MM.1S (cell line): ENCODE measurements at regions not wholly inside any gene's neighbourhood (a gene's known extent, or its start where the extent isn't known, plus 50 kb on each side); places are given as distances from the start of the nearest gene placed in this dataset.

Experiments
- EZH2phosphoT487 ChIP-seq: fragments of 300-600 bp; sonication (generic); IDR thresholded peaks from 2 replicates; pipeline ENCODE4 v1.6.1; 2018; ENCODE audit warnings: antibody characterized with exemption, low read length
- TF ChIP-seq, protein P1 (sequence below): fragments of 300-600 bp; sonication (generic); IDR thresholded peaks from 2 replicates; pipeline ENCODE4 v1.5.1; 2016; ENCODE audit warnings: antibody characterized with exemption, low read length, mixed read lengths

DNA sequence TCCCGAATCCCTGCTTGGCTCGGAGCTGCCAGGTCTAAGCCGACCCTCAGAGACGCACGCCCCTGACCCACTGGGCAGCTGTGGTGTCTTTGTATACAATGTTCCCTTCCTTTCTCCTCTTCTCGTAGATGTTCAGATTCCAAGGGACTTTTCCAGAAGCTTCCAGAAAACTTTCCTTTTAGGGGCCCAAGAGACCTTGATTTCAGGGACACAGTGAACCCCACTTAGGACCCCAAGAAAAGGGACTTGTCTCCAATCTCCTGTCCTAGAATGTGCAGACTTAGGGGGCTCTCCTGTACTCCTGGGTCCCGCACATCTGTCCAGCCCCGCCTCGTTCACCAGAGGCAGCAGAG, 103.5 kb downstream of the EDN3 start:
- TF ChIP-seq, protein P1, sequence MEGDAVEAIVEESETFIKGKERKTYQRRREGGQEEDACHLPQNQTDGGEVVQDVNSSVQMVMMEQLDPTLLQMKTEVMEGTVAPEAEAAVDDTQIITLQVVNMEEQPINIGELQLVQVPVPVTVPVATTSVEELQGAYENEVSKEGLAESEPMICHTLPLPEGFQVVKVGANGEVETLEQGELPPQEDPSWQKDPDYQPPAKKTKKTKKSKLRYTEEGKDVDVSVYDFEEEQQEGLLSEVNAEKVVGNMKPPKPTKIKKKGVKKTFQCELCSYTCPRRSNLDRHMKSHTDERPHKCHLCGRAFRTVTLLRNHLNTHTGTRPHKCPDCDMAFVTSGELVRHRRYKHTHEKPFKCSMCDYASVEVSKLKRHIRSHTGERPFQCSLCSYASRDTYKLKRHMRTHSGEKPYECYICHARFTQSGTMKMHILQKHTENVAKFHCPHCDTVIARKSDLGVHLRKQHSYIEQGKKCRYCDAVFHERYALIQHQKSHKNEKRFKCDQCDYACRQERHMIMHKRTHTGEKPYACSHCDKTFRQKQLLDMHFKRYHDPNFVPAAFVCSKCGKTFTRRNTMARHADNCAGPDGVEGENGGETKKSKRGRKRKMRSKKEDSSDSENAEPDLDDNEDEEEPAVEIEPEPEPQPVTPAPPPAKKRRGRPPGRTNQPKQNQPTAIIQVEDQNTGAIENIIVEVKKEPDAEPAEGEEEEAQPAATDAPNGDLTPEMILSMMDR, result no peak
- no peak for TF ChIP-seq EZH2phosphoT487
